WTC11 (cell line): ENCODE measurements at regions not wholly inside any gene's neighbourhood (a gene's known extent, or its start where the extent isn't known, plus 50 kb on each side); places are given as distances from the start of the nearest gene placed in this dataset.

ENCODE experiments used
- ATAC-seq: fragments of 200-7000 bp; cut with Tn5 transposase; 2 replicates; pipeline ENCODE4 v1.10.0; 2021; ENCODE audit warnings: mild to moderate bottlenecking, moderate library complexity
- CTCF ChIA-PET: fragments of 300-600 bp; sonication (Branson Sonifier 250); formaldehyde crosslinking; loops from one replicate; lab custom pipeline; 2021; ENCODE audit warnings: antibody characterized with exemption; lab: Charles Lee
- POLR2A ChIA-PET: fragments of 350-600 bp; sonication (Branson Sonifier 250); formaldehyde crosslinking; loops from one replicate; lab custom pipeline; 2021; ENCODE audit warnings: antibody characterized with exemption; lab: Charles Lee
- DNase-seq: peaks from one replicate; pipeline ENCODE4 v3.0.0; 2021; ENCODE audit warnings: low spot score
- H3K27ac Mint-ChIP-seq: 2 replicates; pipeline ENCODE4 v1.8.0; 2021; ENCODE audit warnings: mixed read lengths
- H3K27me3 Mint-ChIP-seq: 2 replicates; pipeline ENCODE4 v1.8.0; 2021; ENCODE audit warnings: low read depth, mild to moderate bottlenecking, moderate library complexity, mixed read lengths
- H3K36me3 Mint-ChIP-seq: 2 replicates; pipeline ENCODE4 v1.8.0; 2021; ENCODE audit warnings: mixed read lengths
- H3K4me1 Mint-ChIP-seq: 2 replicates; pipeline ENCODE4 v1.8.0; 2022; ENCODE audit warnings: mixed read lengths
- H3K4me3 Mint-ChIP-seq: 2 replicates; pipeline ENCODE4 v1.8.0; 2021; ENCODE audit warnings: mild to moderate bottlenecking, moderate library complexity, mixed read lengths
- H3K9me3 Mint-ChIP-seq: 2 replicates; pipeline ENCODE4 v1.8.0; 2021; ENCODE audit warnings: mixed read lengths
- AFF4 ChIP-seq: sonication (generic); formaldehyde crosslinking; IDR thresholded peaks from 2 replicates; pipeline ENCODE4 v1.8.1; 2023; ENCODE audit warnings: mild to moderate bottlenecking, missing genetic modification reagents, borderline replicate concordance
- CTCF ChIP-seq: fragments of 200-600 bp; IDR thresholded peaks from 2 replicates; pipeline ENCODE4 v1.8.0; 2022; ENCODE audit warnings: antibody characterized with exemption
- EMX1 ChIP-seq: fragments of 250-450 bp; sonication (Bioruptor Pico); IDR thresholded peaks from 2 replicates; pipeline ENCODE4 v1.8.0; 2021; ENCODE audit warnings: mild to moderate bottlenecking
- ERG ChIP-seq: fragments of 250-450 bp; sonication (Bioruptor Pico); IDR thresholded peaks from 2 replicates; pipeline ENCODE4 v1.8.0; 2021; ENCODE audit warnings: mild to moderate bottlenecking
- FOXJ3 ChIP-seq: sonication (generic); formaldehyde crosslinking; IDR thresholded peaks from 2 replicates; pipeline ENCODE4 v1.9.0; 2021; ENCODE audit warnings: missing genetic modification reagents, mild to moderate bottlenecking, borderline replicate concordance
- GRHL2 ChIP-seq: fragments of 250-450 bp; sonication (Bioruptor Pico); IDR thresholded peaks from 2 replicates; pipeline ENCODE4 v1.8.0; 2022; ENCODE audit warnings: mild to moderate bottlenecking, moderate library complexity; ENCODE audit not compliant: insufficient replicate concordance, severe bottlenecking
- GTF2I ChIP-seq: fragments of 250-450 bp; sonication (Bioruptor Pico); conservative IDR thresholded peaks from 2 replicates; pipeline ENCODE4 v1.4.0; 2021; ENCODE audit warnings: mild to moderate bottlenecking
- MYBL2 ChIP-seq: sonication (generic); formaldehyde crosslinking; IDR thresholded peaks from 2 replicates; pipeline ENCODE4 v1.8.1; 2023; ENCODE audit warnings: mild to moderate bottlenecking, moderate library complexity, missing genetic modification reagents
- OVOL2 ChIP-seq: fragments of 250-450 bp; sonication (Bioruptor Pico); IDR thresholded peaks from 2 replicates; pipeline ENCODE4 v1.9.0; 2021; ENCODE audit warnings: mild to moderate bottlenecking, borderline replicate concordance
- USF2 ChIP-seq: sonication (generic); formaldehyde crosslinking; IDR thresholded peaks from 2 replicates; pipeline ENCODE4 v1.8.1; 2023; ENCODE audit warnings: mild to moderate bottlenecking, missing genetic modification reagents, moderate library complexity
- ZNF219 ChIP-seq: sonication (generic); formaldehyde crosslinking; IDR thresholded peaks from 2 replicates; pipeline ENCODE4 v1.8.0; 2023; ENCODE audit warnings: missing genetic modification reagents, mild to moderate bottlenecking, borderline replicate concordance
- ZNF232 ChIP-seq: sonication (generic); formaldehyde crosslinking; IDR thresholded peaks from 2 replicates; pipeline ENCODE4 v1.8.0; 2022; ENCODE audit warnings: mild to moderate bottlenecking, missing genetic modification reagents
- ZNF263 ChIP-seq: sonication (generic); formaldehyde crosslinking; IDR thresholded peaks from 2 replicates; pipeline ENCODE4 v1.8.1; 2022; ENCODE audit warnings: low read depth, mild to moderate bottlenecking, moderate library complexity, missing genetic modification reagents
- ZNF512 ChIP-seq: sonication (generic); formaldehyde crosslinking; IDR thresholded peaks from 2 replicates; pipeline ENCODE4 v1.8.1; 2022; ENCODE audit warnings: missing genetic modification reagents, borderline replicate concordance
- ZNF671 ChIP-seq: fragments of 250-450 bp; sonication (Bioruptor Pico); IDR thresholded peaks from 2 replicates; pipeline ENCODE4 v1.8.0; 2021; ENCODE audit warnings: mild to moderate bottlenecking

GRCh38 chr4:44118971-44119680, 329.5 kb downstream of the KCTD8 start (continued):
- TF ChIP-seq EMX1 (CRISPR knock-in tag) = no peak
- TF ChIP-seq MYBL2 (CRISPR knock-in tag) = no peak
- no peak for TF ChIP-seq ZNF263 (CRISPR knock-in tag)
- no peak for TF ChIP-seq GTF2I (CRISPR knock-in tag)

GRCh38 chr4:44120646-44121045, 328.0 kb downstream of the KCTD8 start:
- ChIA-PET POLR2A (no interaction called here), CTCF (no interaction called here)
- no peak overlapping the region for H3K27ac Mint-ChIP-seq
- no peak for TF ChIP-seq ZNF232 (CRISPR knock-in tag)
- no peak for TF ChIP-seq ZNF512 (CRISPR knock-in tag)
- no peak for TF ChIP-seq CTCF
- TF ChIP-seq USF2 (CRISPR knock-in tag) = no peak
- no peak for TF ChIP-seq AFF4
- TF ChIP-seq OVOL2 (CRISPR knock-in tag) = no peak
- no peak for TF ChIP-seq ZNF219 (CRISPR knock-in tag)
- H3K4me1 Mint-ChIP-seq = peaks cover 6% of the 10 kb centered on the region
- H3K27me3 Mint-ChIP-seq = no peaks in the 10 kb centered on the region
- H3K36me3 Mint-ChIP-seq = peaks cover 9% of the 10 kb centered on the region; the same call in 1 of the 2 replicates
- ATAC-seq (no peak), DNase-seq (no peak)
- H3K9me3 Mint-ChIP-seq = peaks cover 5% of the 10 kb centered on the region
- H3K4me3 Mint-ChIP-seq = no peak overlapping the region

GRCh38 chr4:44121210-44121609, 327.4 kb downstream of the KCTD8 start:
- CTCF ChIA-PET = no interaction called here
- Mint-ChIP-seq H3K4me1 (peaks cover 6% of the 10 kb centered on the region), H3K27ac (no peak overlapping the region), H3K4me3 (no peak overlapping the region), H3K9me3 (peaks cover 5% of the 10 kb centered on the region), H3K36me3 (peaks cover 9% of the 10 kb centered on the region; the same call in 1 of the 2 replicates), H3K27me3 (no peaks in the 10 kb centered on the region)
- POLR2A ChIA-PET = no interaction called here
- no peak for ATAC-seq
- DNase-seq = no peak
- TF ChIP-seq ZNF671 (no peak), ERG (CRISPR knock-in tag) (no peak), GRHL2 (CRISPR knock-in tag) (no peak), FOXJ3 (CRISPR knock-in tag) (no peak)
